ENCODE measurements at regions not wholly inside any gene's neighbourhood (a gene's known extent, or its start where the extent isn't known, plus 50 kb on each side); places are given as distances from the start of the nearest gene placed in this dataset.

DNA sequence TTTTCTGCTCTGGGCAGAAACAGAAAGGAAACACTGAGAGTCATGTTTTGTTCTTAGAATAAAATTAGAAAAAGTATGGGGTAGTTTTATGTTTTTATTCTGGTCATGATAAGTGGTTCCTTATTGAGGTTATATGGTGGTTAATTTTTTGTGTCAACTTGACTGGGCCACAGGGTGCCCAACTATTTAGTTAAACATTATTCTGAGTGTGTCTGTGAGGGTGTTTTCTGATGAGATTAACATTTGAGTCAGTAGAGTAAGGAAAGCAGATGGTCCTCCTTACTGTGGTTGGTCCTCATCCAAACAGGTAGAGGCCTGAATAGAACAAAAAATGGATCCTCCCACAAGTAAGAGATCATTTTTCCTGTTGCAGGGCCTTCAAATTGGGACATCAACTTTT lies 98.9 kb downstream of the C3orf38 start:
- TF ChIP-seq, protein P1, sequence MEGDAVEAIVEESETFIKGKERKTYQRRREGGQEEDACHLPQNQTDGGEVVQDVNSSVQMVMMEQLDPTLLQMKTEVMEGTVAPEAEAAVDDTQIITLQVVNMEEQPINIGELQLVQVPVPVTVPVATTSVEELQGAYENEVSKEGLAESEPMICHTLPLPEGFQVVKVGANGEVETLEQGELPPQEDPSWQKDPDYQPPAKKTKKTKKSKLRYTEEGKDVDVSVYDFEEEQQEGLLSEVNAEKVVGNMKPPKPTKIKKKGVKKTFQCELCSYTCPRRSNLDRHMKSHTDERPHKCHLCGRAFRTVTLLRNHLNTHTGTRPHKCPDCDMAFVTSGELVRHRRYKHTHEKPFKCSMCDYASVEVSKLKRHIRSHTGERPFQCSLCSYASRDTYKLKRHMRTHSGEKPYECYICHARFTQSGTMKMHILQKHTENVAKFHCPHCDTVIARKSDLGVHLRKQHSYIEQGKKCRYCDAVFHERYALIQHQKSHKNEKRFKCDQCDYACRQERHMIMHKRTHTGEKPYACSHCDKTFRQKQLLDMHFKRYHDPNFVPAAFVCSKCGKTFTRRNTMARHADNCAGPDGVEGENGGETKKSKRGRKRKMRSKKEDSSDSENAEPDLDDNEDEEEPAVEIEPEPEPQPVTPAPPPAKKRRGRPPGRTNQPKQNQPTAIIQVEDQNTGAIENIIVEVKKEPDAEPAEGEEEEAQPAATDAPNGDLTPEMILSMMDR (IDR thresholded peaks at IDR 0.05) = no peak
- TF ChIP-seq POLR2AphosphoS5 (IDR thresholded peaks at IDR 0.05) (no peak), POLR2A (IDR thresholded peaks at IDR 0.05) (no peak)

All from breast epithelium (tissue), 3 donors.